Neural cell (in vitro differentiated cells): ENCODE measurements at regions not wholly inside any gene's neighbourhood (a gene's known extent, or its start where the extent isn't known, plus 50 kb on each side); places are given as distances from the start of the nearest gene placed in this dataset.

Experiments
- CTCF ChIP-seq: fragments of 450-650 bp; IDR thresholded peaks from 2 replicates; pipeline ENCODE4 v1.5.1; 2014; ENCODE audit warnings: antibody characterized with exemption, mild to moderate bottlenecking, moderate library complexity; ENCODE audit not compliant: poor library complexity, severe bottlenecking
- POLR2AphosphoS5 ChIP-seq: IDR thresholded peaks from 2 replicates; pipeline ENCODE4 v1.6.1; 2012

- TF ChIP-seq POLR2AphosphoS5 = no peak
- TF ChIP-seq CTCF = no peak
Observed at GRCh38 chr2:4381773-4382172, 678.4 kb downstream of the DCDC2C start.
